KMS-11 (cell line): ENCODE measurements at regions not wholly inside any gene's neighbourhood (a gene's known extent, or its start where the extent isn't known, plus 50 kb on each side); places are given as distances from the start of the nearest gene placed in this dataset.

Experiments
- H2AFZ ChIP-seq: fragments of 200-600 bp; sonication (generic); 2 replicates; pipeline ENCODE4 v1.6.1; 2016; ENCODE audit warnings: antibody characterized with exemption, mixed run types, low read depth
- H3K27ac ChIP-seq: fragments of 200-600 bp; sonication (generic); 2 replicates; pipeline ENCODE4 v1.6.1; 2016; ENCODE audit warnings: mild to moderate bottlenecking, mixed run types
- H3K27me3 ChIP-seq: fragments of 200-600 bp; sonication (generic); 2 replicates; pipeline ENCODE4 v1.6.1; 2017; ENCODE audit warnings: mild to moderate bottlenecking, low read depth, mixed run types, moderate library complexity; ENCODE audit not compliant: insufficient read depth
- H3K36me3 ChIP-seq: fragments of 200-600 bp; sonication (generic); 2 replicates; pipeline ENCODE4 v1.6.1; 2017; ENCODE audit warnings: mild to moderate bottlenecking, mixed run types; ENCODE audit not compliant: insufficient read depth
- H3K4me1 ChIP-seq: fragments of 200-600 bp; sonication (generic); 2 replicates; pipeline ENCODE4 v1.6.1; 2016; ENCODE audit warnings: mild to moderate bottlenecking, low read depth, mixed run types; ENCODE audit not compliant: poor library complexity, severe bottlenecking
- H3K4me2 ChIP-seq: fragments of 200-600 bp; sonication (generic); 2 replicates; pipeline ENCODE4 v1.7.0; 2016; ENCODE audit warnings: mild to moderate bottlenecking, mixed run types
- H3K4me3 ChIP-seq: fragments of 200-600 bp; sonication (generic); IDR thresholded peaks from 2 replicates; pipeline ENCODE4 v1.6.1; 2017; ENCODE audit warnings: low read depth, low read length, mixed read lengths; ENCODE audit not compliant: insufficient read depth
- H3K79me2 ChIP-seq: fragments of 200-600 bp; sonication (generic); 2 replicates; pipeline ENCODE4 v1.6.1; 2016; ENCODE audit warnings: low read depth, mixed run types; ENCODE audit not compliant: insufficient read depth
- H3K9ac ChIP-seq: fragments of 200-600 bp; sonication (generic); 2 replicates; pipeline ENCODE4 v1.6.1; 2016; ENCODE audit warnings: mild to moderate bottlenecking, mixed run types
- H4K20me1 ChIP-seq: fragments of 200-600 bp; sonication (generic); 2 replicates; pipeline ENCODE4 v1.6.1; 2016; ENCODE audit warnings: mild to moderate bottlenecking, mixed run types; ENCODE audit not compliant: insufficient read depth
- CTCF ChIP-seq: fragments of 200-600 bp; sonication (generic); conservative IDR thresholded peaks from 2 replicates; pipeline ENCODE4 v1.6.1; 2017; ENCODE audit warnings: low read depth, mild to moderate bottlenecking, antibody characterized with exemption, low read length, moderate library complexity, mixed read lengths

GRCh38 chr6:23688650-23689049 is 437.4 kb upstream of the NRSN1 start:
- no peaks in the 10 kb centered on the region for H3K27me3 ChIP-seq
- no peak overlapping the region for H3K27ac ChIP-seq
- H4K20me1 ChIP-seq: no peaks in the 10 kb centered on the region
- no peak overlapping the region for H3K9ac ChIP-seq
- H3K4me2 ChIP-seq: no peak overlapping the region
- H3K36me3 ChIP-seq: no peaks in the 10 kb centered on the region
- TF ChIP-seq CTCF: no peak
- H2AFZ ChIP-seq: no peak overlapping the region
- no peaks in the 10 kb centered on the region for H3K4me1 ChIP-seq
- no peaks in the 10 kb centered on the region for H3K79me2 ChIP-seq
- no peak overlapping the region for H3K4me3 ChIP-seq

DNA sequence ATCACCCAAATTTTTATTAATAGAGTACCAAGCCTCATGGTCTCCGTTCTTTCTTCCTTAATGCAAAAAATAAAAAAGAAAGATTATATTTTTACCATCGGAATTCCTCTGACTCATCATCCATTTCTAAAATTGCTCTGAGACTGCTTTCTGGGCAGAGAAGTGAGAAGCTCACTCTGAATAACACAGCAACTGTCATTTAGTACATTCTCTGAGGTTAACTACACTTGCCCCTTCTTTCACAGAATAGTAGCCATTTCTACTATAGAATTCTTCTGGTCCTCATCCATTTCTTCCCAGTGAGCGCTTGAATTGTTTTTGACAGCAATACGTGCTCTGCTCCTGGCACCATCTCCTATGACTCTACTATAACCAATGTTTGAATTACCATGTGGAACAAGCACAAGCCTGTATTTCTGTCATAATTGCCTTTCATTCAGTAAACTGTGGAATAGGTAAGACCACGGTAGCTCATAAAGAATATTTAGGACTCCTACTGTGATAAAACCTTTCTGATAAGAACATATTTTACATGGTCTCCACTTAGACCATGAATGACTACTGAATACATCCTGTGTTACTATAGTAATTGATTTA is 435.5 kb upstream of the NRSN1 start:
- H3K27ac ChIP-seq: no peak overlapping the region
- no peak overlapping the region for H3K4me2 ChIP-seq
- no peak overlapping the region for H3K9ac ChIP-seq
- H3K4me1 ChIP-seq: no peaks in the 10 kb centered on the region
- no peaks in the 10 kb centered on the region for H3K27me3 ChIP-seq
- no peak overlapping the region for H2AFZ ChIP-seq
- no peak for TF ChIP-seq CTCF
- H3K4me3 ChIP-seq: no peak overlapping the region
- H3K79me2 ChIP-seq: no peaks in the 10 kb centered on the region
- no peaks in the 10 kb centered on the region for H3K36me3 ChIP-seq
- no peaks in the 10 kb centered on the region for H4K20me1 ChIP-seq

DNA sequence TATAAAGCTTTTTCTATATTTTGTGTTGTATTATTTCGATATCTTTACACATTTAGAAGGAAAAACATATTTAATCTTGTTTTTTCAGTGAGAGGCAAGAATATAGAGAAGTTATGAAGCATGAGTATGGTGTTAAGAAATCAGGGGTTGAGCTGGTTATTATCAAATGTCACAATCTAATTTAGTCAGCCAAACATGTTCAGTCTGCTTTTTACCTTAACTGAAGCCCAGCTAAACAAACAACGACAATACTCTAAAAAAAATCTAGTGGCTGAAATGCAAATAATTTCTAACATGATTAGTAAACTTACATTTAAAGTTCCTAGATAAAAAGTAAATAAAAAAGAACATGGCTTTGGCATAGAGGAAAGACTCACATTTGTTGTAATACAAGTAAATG is 433.8 kb upstream of the NRSN1 start:
- no peak overlapping the region for H3K4me3 ChIP-seq
- TF ChIP-seq CTCF: no peak
- H3K27me3 ChIP-seq: no peaks in the 10 kb centered on the region
- no peak overlapping the region for H3K4me2 ChIP-seq
- no peaks in the 10 kb centered on the region for H4K20me1 ChIP-seq
- H3K4me1 ChIP-seq: no peaks in the 10 kb centered on the region
- H3K36me3 ChIP-seq: no peaks in the 10 kb centered on the region
- no peak overlapping the region for H2AFZ ChIP-seq
- no peak overlapping the region for H3K9ac ChIP-seq
- no peak overlapping the region for H3K27ac ChIP-seq
- no peaks in the 10 kb centered on the region for H3K79me2 ChIP-seq

GRCh38 chr6:23696992-23697391 is 429.0 kb upstream of the NRSN1 start:
- H2AFZ ChIP-seq: no peak overlapping the region
- no peak overlapping the region for H3K4me3 ChIP-seq
- no peaks in the 10 kb centered on the region for H4K20me1 ChIP-seq
- H3K27me3 ChIP-seq: no peaks in the 10 kb centered on the region
- H3K27ac ChIP-seq: no peak overlapping the region
- no peak overlapping the region for H3K9ac ChIP-seq
- no peaks in the 10 kb centered on the region for H3K79me2 ChIP-seq
- no peaks in the 10 kb centered on the region for H3K4me1 ChIP-seq
- H3K4me2 ChIP-seq: no peak overlapping the region
- TF ChIP-seq CTCF: no peak
- H3K36me3 ChIP-seq: no peaks in the 10 kb centered on the region
